GM18507 (cell line): ENCODE measurements at regions not wholly inside any gene's neighbourhood (a gene's known extent, or its start where the extent isn't known, plus 50 kb on each side); places are given as distances from the start of the nearest gene placed in this dataset.

Experiments
- DNase-seq: peaks from one replicate; pipeline ENCODE4 v3.0.0; 2011; ENCODE audit warnings: low read depth; ENCODE audit not compliant: insufficient read length; ENCODE audit errors: extremely low spot score
- FAIRE-seq: peaks from 2 replicates; lab custom pipeline; 2011; peaks lifted over from hg19 to GRCh38; lab: Jason Lieb, UNC

DNA sequence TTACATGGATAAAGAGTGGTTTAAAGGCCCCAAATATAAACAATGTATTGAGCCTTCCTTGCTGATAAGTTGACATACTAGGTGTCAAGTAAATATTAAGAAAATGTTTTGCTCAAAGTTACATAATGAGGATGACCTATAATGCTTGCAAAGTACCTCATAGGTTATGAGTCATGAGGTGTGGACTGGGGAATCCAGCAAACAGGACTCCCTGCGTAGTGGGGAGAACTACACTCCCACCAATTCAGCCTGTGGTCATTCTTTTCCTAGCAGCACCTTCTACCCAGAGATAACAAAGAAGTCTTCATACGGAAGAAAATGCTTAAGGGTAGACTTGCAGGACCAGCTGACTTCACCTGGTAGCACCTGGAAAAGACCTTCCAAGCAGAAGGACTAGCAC lies 418.9 kb upstream of the CPEB2 start:
- DNase-seq (no peak), FAIRE-seq (no peak)

DNA sequence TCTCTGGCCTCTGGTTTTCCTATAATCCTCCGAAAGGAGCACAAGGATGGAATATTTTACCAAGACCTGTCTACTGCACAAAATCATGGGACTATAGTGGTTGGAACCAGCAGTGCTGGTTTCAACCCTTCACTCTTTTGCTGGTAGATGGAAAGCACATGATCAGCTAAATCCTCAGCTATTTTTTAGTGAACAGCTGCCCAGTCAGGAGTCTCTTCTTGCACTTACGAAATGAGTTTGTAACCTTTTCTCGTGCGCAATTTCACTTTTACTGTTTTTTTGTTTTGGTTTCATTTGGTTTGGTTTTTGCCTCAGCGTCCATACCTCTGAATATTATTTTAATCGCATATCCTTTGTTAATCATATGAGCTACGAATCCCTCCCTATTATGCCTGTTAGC lies 418.5 kb upstream of the CPEB2 start:
- FAIRE-seq, result no peak
- DNase-seq, result no peak

DNA sequence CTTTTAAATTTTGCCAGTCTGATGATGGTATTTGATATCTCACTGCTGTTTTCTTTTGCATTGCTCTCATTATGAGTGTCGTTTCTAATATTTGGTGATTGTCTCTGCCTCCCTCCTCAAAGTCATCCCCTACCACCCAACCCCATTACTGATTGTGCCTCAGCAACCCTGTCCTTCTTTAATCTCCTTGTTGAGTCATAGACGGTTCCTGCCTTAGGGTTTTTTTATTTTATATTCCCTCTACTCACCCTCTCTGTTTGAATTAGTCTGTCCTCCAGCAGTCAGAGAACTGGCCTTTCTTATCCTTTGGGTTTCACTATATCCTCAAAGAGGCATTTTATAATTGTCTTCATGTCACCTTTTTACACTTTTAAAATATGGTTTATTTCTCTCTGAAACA lies 409.3 kb upstream of the CPEB2 start:
- FAIRE-seq (no peak), DNase-seq (no peak)

DNA sequence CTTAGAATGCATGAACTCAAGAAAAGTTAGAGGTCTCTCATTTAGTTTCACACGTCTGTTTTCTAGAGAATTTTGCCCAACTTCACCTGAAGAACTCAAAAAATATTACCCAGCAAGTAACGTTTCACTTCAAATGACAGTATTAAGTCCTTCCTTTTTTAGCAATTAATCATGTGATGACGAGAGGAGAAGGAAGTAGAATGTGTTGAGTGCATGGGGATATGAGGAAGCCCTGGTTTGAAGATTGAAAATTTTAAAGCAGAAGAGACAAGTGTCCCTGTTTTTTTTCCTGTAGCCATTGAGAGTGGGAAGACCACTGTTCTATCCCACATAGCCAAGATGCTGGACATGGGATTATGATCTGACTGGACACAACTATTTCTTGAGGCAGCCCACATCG lies 406.3 kb upstream of the CPEB2 start:
- FAIRE-seq, result no peak
- DNase-seq, result no peak

DNA sequence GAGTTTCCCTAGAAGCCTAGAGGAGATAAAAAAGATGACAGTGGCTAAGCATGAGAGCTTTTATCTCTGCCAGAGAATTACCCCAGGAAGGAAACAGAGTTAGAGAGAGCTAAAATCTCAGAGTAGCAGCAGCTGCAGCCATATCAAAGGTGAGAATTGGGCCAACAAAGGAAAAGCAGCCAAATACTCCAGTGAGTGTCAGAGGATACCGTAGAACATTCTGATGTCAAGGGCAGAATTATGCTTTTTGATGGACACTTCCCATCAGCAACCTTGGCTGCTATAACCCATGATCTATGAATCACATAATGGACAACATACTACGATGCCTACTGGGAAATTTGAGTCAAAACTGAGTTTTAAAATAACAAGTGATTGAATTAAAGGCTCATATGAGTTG lies 405.8 kb upstream of the CPEB2 start:
- DNase-seq (no peak), FAIRE-seq (no peak)

DNA sequence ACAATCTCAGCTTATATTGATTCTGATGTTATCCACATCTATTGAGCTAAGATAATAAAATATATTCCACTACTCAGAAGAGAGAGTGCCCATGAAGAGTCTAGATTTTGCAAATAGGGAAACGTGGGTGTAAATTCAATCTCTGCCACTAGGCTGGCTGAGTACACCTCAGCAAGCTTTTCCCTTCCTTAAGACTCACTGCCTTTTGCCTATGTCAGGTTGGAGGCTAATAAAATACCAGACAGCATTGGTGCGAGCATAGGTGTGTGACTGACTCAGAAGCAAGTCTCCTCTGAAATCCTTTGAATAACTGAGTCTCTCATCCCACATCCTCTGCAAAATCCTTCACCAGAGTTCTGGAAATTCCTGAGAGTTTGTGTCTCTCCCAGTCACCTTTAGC lies 405.4 kb upstream of the CPEB2 start:
- DNase-seq (no peak), FAIRE-seq (no peak)

DNA sequence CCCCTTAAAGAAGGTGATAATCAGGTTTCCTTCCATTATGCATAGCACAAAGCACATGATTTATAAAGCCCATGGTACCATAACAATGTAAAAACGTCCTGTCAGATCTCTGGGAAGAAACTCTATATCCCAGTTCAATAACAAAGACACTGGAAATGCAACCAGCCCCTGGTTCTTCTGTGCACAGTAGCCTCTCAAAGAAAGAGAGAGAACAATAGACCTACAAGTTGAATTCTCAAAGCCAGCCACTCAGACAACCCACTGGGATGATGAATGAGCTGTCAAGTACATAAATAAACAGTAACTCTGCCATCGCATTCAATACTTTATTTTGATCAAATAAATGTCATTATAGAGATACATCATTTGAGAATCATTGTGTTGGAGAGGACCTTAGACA lies 400.1 kb upstream of the CPEB2 start:
- DNase-seq (no peak), FAIRE-seq (no peak)

DNA sequence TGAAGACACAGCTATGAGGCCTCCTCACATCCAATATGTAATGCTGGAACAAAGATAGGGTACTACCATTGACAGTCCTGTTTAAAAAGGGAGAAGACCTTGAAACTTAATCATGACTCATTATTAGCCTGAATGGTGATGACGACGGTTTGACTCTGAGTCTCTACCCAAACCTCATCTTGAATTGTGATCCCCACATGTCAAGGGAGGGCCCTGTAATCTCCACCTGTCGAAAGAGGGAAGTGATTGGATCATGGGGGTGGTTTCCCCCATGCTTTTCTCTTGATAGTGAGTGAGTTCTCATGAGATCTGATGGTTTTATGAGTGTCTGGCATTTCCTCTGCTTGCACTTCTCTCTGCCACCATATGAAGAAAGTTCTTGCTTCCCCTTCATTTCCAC lies 395.3 kb upstream of the CPEB2 start:
- DNase-seq (no peak), FAIRE-seq (no peak)

DNA sequence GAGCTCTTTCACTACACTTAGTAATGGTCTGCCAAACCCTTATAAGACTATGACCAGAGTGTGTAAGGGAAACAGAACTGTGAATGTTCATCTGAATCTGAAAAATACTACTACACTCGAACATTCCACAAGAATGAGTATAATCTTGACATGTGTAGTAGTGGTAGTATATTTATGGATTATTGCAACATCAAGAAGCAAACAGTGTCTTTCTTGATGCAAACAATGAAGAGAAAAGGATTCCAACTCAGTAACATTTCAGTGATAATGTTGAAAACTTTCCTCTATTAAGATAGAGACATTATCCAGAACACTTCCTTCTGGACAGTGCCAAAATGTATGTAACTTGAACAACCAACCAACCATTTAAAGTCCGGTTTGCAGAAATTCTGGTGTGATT lies 394.7 kb upstream of the CPEB2 start:
- DNase-seq (no peak), FAIRE-seq (no peak)

DNA sequence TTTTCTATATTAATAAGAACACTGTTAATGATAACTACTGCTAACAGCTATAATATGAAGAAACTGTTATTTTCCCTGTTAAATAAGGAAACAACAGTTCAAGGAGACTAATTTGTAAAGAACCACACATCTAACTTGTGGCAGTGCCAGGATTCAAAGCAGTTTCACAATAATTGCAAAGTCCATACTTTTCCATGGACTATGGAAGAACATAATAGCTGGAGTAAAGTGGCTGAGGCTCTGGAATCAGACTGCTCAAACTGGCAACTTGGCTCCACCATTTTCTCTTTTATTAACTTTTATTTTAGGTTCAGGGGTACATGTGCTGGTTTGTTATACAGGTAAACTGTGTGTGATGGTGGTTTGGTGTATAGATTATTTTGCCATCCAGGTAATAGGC lies 393.7 kb upstream of the CPEB2 start:
- no peak for DNase-seq
- no peak for FAIRE-seq

DNA sequence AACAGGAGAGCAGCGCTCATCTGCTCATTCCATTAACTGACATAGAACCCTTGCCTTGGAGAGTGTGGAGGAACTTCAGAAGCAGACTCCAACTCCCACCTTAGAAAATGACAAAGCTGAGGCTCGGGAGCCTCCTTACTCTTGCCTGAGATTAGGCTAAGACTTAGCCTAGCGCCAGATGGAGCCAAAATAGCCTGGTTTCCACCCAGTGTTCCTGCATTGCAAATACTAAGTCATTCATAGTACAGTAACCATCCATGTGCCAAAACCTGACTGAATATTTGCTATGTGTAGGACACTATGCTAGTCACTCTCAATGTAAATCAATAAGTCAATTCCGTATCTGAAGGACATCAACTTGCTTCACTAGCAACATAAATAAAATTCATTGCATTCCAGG lies 387.4 kb upstream of the CPEB2 start:
- DNase-seq (no peak), FAIRE-seq (no peak)

DNA sequence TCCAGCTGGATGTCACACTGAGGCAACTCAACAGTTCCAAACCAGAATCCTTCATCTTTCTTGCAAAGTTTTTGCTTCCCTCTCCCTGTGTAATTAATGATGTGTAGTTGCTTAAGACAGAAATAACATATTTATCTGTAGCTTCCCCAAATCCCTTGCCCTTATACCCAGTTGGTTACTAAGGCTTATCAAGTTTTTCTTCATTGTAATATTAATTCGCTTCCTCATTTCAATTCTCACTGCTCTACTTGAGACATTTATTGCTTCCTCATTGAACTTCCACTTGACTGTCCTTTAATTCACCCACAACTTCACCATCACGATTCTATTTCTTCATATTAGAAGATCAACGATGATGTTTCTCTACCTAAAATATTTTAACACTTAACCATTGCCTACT lies 386.6 kb upstream of the CPEB2 start:
- FAIRE-seq (no peak), DNase-seq (no peak)

DNA sequence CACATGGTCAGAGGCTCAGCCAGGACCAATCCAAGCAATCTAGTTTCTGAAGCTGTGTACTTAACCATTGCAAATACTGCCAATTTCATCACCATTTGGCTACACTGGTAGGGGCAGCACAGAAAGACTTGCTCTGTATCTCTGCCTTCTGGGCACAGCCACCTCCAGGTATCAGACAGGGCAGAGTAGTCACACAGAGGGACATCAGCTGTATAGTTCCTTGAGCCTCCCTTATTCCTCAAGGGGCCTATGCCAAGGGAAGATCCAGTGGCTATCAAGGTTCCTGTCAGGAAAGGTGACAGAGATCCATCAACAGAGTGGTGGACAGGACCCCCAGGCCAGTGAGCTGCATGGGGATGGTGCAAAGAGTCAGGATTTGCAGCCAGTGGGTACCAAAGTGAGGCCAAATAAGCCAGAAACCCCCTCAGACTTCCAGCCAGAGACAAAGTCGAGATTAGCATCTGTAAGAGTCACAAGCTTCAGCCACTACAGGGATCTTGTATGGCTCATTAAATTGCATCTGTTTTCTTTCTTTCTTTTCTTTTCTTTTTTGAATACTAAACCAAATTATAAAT lies 381.6 kb upstream of the CPEB2 start:
- DNase-seq (no peak), FAIRE-seq (no peak)

DNA sequence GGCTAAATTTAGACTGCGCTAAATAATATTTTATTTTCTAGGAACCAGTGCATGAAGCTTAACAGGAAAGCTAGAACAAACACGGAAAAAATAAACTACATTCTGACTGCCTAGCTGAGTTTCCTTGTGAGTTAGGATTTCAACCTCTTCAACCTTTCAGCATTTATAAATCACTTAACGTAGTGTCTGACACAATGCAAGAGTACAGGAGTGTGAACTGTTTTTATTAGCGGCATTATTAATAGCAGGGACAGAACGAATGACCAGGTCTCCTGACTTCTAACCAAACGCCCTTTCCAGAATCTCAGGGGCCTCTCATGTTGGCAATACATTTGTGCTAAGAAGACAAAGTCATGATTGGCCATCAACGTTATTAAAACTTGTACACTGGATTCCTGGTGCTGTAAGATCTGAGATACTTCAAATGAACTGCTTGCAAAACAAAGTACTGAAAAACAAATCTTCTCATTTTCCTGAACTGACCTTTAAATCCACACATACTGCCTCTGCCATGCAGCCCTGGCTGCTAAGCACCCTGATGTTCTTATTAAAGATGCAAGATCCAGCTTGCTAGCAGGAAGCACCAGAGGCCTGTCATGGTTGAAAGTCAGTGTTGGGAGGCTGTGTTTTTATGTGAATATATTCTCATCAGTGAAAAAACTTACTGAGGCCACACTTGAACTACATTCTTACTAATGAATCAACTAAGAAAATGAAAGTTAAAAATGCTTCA lies 380.4 kb upstream of the CPEB2 start:
- FAIRE-seq, result no peak
- DNase-seq, result no peak

DNA sequence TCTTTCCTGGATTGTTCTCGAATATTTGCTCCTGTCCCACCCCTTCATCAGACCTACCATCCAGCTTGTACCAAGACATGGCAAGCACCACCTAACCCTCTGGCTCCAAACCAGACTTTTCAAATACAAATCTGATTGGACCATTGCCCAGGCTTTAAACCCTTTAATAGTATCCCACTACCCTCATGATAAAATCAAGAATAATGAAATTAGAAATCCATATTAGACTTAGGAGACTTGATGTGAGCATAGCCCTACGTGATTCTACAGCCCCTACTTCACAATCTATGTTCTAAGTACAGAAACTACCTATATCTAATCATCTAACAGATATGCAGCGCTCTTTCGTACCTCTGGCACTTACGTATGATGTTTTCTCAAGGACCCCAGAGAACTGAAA lies 375.2 kb upstream of the CPEB2 start:
- DNase-seq (no peak), FAIRE-seq (no peak)

DNA sequence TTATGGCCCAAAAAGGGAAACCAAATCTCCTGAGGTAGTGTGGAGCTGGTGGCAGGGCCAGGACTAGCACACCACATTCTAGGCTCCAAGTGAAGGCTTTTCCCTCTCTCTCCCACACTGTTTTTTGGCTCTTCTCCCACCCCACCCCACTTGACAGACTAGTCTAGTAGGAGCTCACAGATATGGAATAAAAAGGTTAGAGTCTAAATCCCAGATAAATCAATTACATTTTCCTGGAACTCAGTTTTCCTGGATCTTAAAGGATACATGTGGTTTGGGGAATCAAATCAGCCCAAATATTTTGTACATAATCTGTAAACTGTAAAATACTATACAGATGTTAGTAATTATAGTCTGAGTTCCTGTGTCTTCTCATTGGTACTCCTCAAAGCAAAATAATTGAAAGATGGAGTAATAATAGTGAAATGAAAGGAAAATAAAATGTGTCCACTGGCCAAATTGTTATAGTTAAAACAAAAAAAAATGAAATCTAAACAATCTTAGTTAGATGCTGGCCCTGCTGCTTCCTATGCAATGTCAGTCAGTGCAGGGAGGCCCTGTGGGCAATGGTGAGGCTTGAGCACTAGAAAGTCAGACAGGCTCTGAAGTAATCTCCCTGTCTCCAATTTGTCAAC lies 370.4 kb upstream of the CPEB2 start:
- no peak for DNase-seq
- FAIRE-seq, result no peak

DNA sequence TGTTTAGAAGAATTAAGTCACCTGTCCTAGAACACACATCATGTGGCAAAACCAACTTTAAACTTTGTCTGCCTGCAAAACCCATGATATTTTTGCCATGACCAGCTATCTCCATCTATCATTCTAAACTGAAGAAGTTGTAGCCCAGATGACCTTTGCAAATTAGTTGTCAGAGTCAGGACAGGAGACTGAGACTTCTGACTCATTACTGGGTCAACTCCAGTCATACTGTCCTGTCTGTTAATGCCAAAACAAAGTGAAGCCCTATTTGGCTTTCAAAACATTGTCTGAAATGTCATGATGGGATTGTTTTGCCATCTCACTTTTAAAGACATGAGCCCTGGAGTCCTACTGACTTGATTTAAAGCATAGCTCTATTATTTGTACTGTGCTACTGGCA lies 365.7 kb upstream of the CPEB2 start:
- DNase-seq (no peak), FAIRE-seq (no peak)

DNA sequence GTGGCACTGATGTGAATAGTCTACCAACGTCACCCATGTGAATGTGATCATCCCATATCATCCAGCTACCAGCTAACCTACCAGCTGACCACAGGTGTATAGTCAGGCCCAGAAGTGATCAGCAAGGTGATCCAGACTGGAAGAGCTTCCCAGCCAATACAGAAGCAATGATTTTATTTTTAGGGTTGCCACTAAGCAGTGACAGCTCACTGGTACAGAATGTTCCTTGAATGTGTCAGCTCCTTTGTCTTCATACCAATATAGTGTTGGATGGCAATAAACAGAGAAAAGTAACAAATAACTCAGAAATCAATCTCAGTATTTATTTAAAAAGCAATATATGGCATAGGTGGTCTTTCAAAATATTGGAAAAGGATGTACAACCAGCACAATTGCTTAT lies 361.8 kb upstream of the CPEB2 start:
- DNase-seq (no peak), FAIRE-seq (no peak)

DNA sequence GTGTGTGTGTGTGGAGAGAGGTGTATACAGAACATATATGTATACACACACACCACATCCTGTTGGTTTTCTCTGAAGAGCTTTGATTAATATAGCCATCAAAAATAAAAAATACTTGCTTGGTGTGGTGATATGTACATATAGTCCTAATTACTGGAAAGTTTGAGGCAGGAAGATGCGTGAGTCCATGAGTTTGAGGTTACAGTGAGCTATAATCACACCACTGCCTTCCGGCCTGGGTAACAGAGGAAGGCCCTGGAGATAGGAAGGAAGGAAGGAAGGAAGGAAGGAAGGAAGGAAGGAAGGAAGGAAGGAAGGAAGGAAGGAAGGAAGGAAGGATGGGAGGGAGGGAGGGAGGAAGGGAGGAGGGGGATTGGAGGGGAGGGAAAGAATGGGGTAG lies 360.4 kb upstream of the CPEB2 start:
- DNase-seq, result no peak
- no peak for FAIRE-seq

DNA sequence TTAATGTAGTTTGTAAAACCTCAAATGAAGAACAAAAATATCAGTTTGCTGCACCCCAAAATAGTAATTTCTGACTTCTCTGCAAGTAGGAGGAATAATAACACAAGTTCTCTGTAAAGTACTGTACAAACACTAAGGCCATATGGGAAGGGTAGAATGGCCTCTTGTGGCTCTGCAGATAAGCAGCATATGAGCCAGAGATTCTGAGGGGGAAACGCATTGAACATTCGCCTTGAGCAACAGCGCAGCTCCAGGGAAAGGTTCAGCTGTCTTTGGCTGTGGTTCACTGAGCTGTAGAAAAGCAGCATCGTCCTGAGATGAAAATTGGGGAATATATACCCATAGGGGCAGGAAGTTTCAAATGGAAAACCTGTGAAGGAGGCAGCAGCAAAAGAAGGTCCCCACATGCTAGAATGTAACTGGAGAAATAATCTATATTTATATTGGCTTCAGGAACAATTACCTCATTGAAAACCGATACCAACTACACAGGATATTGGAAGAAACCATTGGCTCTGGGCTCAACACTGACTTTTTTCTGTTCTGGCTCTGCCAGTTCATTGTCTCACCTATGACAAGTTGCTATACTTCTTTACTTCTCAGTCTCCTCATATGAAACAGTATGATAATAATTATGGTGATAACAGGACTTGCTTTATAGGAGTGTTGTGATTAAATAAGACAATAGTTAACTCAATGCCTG lies 357.6 kb upstream of the CPEB2 start:
- DNase-seq (no peak), FAIRE-seq (no peak)

DNA sequence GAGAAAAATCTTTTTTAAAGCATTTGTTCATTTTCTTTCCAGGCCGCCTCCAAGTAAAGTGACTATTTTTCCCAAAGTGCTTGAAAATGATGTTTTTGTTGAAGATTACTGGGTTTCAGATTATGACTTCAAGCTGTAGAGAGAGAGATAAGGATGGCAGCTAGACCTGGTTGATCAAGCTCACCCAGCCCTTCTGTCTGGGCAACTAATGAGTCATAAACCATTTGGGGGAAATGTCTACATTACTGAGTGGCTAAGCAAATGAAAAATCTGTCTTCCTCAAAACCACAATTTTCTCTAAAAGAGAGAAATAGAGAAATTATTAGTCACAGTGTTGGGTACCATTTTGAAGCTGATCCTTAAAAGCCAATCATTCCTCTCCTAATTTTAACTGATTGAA lies 355.4 kb upstream of the CPEB2 start:
- no peak for DNase-seq
- FAIRE-seq, result no peak
